Epithelial cell of proximal tubule (primary cell): ENCODE measurements at regions not wholly inside any gene's neighbourhood (a gene's known extent, or its start where the extent isn't known, plus 50 kb on each side); places are given as distances from the start of the nearest gene placed in this dataset.
"Not testable (repeated sequence)": the region's sequence is repeated elsewhere in the genome, so short reads cannot be mapped to it uniquely, and the experiment has no call there.

Experiments used
- DNase-seq: peaks from one replicate; pipeline ENCODE4 v3.0.0-alpha.2; 2011; ENCODE audit warnings: low read depth
- H3K4me3 ChIP-seq: 2 replicates; pipeline ENCODE4 v1.5.1; 2011; ENCODE audit warnings: low read depth, mild to moderate bottlenecking, low read length
- TF ChIP-seq, protein P1 (sequence below): conservative IDR thresholded peaks from 2 replicates; pipeline ENCODE4 v1.5.1; 2012; ENCODE audit warnings: low read depth, mild to moderate bottlenecking, low read length

GRCh38 chr17:63019138-63019873, 53.3 kb downstream of the TANC2 start:
- no peak for DNase-seq
- TF ChIP-seq, protein P1, sequence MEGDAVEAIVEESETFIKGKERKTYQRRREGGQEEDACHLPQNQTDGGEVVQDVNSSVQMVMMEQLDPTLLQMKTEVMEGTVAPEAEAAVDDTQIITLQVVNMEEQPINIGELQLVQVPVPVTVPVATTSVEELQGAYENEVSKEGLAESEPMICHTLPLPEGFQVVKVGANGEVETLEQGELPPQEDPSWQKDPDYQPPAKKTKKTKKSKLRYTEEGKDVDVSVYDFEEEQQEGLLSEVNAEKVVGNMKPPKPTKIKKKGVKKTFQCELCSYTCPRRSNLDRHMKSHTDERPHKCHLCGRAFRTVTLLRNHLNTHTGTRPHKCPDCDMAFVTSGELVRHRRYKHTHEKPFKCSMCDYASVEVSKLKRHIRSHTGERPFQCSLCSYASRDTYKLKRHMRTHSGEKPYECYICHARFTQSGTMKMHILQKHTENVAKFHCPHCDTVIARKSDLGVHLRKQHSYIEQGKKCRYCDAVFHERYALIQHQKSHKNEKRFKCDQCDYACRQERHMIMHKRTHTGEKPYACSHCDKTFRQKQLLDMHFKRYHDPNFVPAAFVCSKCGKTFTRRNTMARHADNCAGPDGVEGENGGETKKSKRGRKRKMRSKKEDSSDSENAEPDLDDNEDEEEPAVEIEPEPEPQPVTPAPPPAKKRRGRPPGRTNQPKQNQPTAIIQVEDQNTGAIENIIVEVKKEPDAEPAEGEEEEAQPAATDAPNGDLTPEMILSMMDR, result no peak
- no peak overlapping the region for H3K4me3 ChIP-seq

- DNase-seq, result no peak
- TF ChIP-seq, protein P1, result no peak
- no peak overlapping the region for H3K4me3 ChIP-seq
Measured at GRCh38 chr17:63022567-63022966, 56.5 kb downstream of the TANC2 start.

- no peak overlapping the region for H3K4me3 ChIP-seq
- DNase-seq, result no peak
- TF ChIP-seq, protein P1, result no peak
Measured at GRCh38 chr17:63023049-63023448, 57.0 kb downstream of the TANC2 start.

DNA sequence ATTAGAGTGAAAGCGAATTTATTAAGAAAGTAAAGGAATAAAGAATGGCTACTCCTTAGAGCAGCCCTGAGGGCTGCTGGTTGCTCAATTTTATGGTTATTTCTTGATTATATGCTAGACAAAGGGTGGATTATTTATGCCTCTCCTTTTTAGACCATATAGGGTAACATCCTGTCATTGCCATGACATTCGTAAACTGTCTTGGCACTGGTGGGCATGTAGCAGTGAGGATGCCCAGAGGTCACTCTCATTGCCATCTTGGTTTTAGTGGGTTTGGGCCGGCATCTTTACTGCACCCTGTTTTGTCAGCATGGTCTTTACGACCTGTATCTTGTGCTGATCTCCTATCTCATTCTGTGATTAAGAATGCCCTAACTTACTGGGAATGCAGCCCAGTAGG, 58.2 kb downstream of the TANC2 start:
- TF ChIP-seq, protein P1, result no peak
- no peak overlapping the region for H3K4me3 ChIP-seq
- DNase-seq, result no peak

- H3K4me3 ChIP-seq, result no peak overlapping the region
- no peak for DNase-seq
Measured at GRCh38 chr17:63024716-63025115, 58.7 kb downstream of the TANC2 start.

DNA sequence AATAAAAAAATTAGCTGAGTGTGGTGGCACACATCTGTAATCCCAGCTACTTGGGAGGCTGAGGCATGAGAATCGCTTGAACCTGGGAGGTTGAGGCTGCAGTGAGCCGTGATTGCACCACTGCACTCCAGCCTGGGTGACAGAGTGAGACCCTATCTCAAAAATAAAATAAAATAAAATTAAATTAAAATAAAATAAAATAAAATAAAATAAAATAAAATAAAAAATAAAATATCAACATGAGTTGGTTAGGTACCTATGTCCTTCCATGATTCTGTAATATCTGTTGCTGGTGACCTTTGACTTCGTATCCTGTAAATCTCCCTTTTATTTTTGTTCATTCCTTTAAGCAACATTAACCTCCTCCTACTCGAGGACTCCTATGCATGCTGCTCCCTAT, 59.6 kb downstream of the TANC2 start:
- H3K4me3 ChIP-seq, result not testable (repeated sequence)

More at GRCh38 chr17:63024716-63025115, 58.7 kb downstream of the TANC2 start:
- TF ChIP-seq, protein P1, result no peak

GRCh38 chr17:63029541-63029940, 63.5 kb downstream of the TANC2 start:
- DNase-seq, result peak; percentile 31
- H3K4me3 ChIP-seq, result no peak overlapping the region
- TF ChIP-seq, protein P1, result no peak

More for the DNA sequence above, 59.6 kb downstream of the TANC2 start:
- DNase-seq, result not testable (repeated sequence)
